ENCODE measurements at regions not wholly inside any gene's neighbourhood (a gene's known extent, or its start where the extent isn't known, plus 50 kb on each side); places are given as distances from the start of the nearest gene placed in this dataset.

DNA sequence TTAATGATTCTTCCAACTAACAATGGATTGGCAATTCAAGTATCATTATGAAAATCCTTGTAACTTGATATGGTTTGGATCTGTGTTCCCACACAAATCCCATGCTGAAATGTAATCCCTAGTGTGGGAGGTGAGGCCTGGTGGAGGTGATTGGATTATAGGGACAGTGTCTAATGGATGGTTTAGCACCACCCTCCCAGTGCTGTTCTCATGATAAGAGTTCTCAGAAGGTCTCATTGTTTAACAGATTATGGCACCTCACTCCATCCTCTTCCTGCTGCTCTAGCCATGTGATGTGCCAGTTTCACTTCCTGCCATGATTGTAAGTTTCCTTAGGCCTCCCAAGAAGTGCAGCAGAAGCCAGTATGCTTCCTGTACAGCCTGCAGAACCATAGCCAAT is 1116.2 kb upstream of the EDIL3 start:
- H3K36me3 ChIP-seq (ENCODE audit: insufficient read depth, low read length): no peaks in the 10 kb centered on the region
- no peak overlapping the region for H3K9ac ChIP-seq (ENCODE audit: low read depth, low read length, poor library complexity, severe bottlenecking)
- H3K4me3 ChIP-seq (ENCODE audit: low read length, poor library complexity, severe bottlenecking): no peak overlapping the region
- TF ChIP-seq, protein P1, sequence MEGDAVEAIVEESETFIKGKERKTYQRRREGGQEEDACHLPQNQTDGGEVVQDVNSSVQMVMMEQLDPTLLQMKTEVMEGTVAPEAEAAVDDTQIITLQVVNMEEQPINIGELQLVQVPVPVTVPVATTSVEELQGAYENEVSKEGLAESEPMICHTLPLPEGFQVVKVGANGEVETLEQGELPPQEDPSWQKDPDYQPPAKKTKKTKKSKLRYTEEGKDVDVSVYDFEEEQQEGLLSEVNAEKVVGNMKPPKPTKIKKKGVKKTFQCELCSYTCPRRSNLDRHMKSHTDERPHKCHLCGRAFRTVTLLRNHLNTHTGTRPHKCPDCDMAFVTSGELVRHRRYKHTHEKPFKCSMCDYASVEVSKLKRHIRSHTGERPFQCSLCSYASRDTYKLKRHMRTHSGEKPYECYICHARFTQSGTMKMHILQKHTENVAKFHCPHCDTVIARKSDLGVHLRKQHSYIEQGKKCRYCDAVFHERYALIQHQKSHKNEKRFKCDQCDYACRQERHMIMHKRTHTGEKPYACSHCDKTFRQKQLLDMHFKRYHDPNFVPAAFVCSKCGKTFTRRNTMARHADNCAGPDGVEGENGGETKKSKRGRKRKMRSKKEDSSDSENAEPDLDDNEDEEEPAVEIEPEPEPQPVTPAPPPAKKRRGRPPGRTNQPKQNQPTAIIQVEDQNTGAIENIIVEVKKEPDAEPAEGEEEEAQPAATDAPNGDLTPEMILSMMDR (conservative IDR thresholded peaks at IDR 0.05; ENCODE audit: low read length): no peak
- TF ChIP-seq EZH2phosphoT487 (IDR thresholded peaks at IDR 0.05; ENCODE audit: borderline replicate concordance): no peak
- no peaks in the 10 kb centered on the region for H3K27me3 ChIP-seq (ENCODE audit: insufficient read depth, low read length, poor library complexity, severe bottlenecking)
- no peak overlapping the region for H2AFZ ChIP-seq (ENCODE audit: low read length)
- H3K9me2 ChIP-seq (replicated peaks; ENCODE audit: low read depth, low read length): no peaks in the 10 kb centered on the region
- H3K4me1 ChIP-seq (ENCODE audit: insufficient read depth, low read length, poor library complexity, severe bottlenecking): no peaks in the 10 kb centered on the region
- H3F3A ChIP-seq (ENCODE audit: low read depth): no peaks in the 10 kb centered on the region
- H3K79me2 ChIP-seq (ENCODE audit: insufficient read depth, low read length): no peaks in the 10 kb centered on the region
- H4K20me1 ChIP-seq (ENCODE audit: insufficient read depth, low read length, poor library complexity, severe bottlenecking): no peaks in the 10 kb centered on the region
- H3K9me3 ChIP-seq (ENCODE audit: insufficient read depth, low read depth, low read length): no peaks in the 10 kb centered on the region
- no peak overlapping the region for H3K4me2 ChIP-seq (ENCODE audit: low read depth, low read length, poor library complexity, severe bottlenecking)

DNA sequence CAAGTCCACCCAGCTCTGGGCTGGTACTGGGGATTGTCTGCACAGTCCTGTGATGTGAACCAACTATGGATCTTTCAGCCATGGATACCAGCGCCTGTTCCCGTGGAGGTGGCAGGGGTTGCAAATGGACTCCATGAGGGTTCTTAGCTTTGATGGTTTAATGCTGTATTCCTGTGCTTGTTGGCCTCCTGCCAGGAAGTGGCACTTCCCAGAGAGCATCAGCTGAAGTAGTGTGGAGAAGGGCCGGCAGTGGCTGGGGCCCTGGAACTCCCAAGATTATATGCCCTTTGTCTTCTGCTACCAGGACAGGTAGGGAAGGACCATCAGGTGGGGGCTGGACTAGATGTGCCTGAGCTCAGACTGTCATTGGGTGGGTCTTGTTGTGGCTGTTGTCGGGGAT is 1104.8 kb upstream of the COX7C start:
- H3K4me1 ChIP-seq (ENCODE audit: insufficient read depth, low read length, poor library complexity, severe bottlenecking): no peaks in the 10 kb centered on the region
- H3K27me3 ChIP-seq (ENCODE audit: insufficient read depth, low read length, poor library complexity, severe bottlenecking): no peaks in the 10 kb centered on the region
- no peak overlapping the region for H3K9ac ChIP-seq (ENCODE audit: low read depth, low read length, poor library complexity, severe bottlenecking)
- no peaks in the 10 kb centered on the region for H3K36me3 ChIP-seq (ENCODE audit: insufficient read depth, low read length)
- H2AFZ ChIP-seq (ENCODE audit: low read length): no peak overlapping the region
- H3K79me2 ChIP-seq (ENCODE audit: insufficient read depth, low read length): no peaks in the 10 kb centered on the region
- no peak overlapping the region for H3K4me3 ChIP-seq (ENCODE audit: low read length, poor library complexity, severe bottlenecking)
- TF ChIP-seq, protein P1 (conservative IDR thresholded peaks at IDR 0.05; ENCODE audit: low read length): no peak
- TF ChIP-seq EZH2phosphoT487 (IDR thresholded peaks at IDR 0.05; ENCODE audit: borderline replicate concordance): no peak
- H3K4me2 ChIP-seq (ENCODE audit: low read depth, low read length, poor library complexity, severe bottlenecking): no peak overlapping the region
- H3K9me3 ChIP-seq (ENCODE audit: insufficient read depth, low read depth, low read length): no peaks in the 10 kb centered on the region
- no peaks in the 10 kb centered on the region for H4K20me1 ChIP-seq (ENCODE audit: insufficient read depth, low read length, poor library complexity, severe bottlenecking)
- H3K9me2 ChIP-seq (replicated peaks; ENCODE audit: low read depth, low read length): no peaks in the 10 kb centered on the region
- no peaks in the 10 kb centered on the region for H3F3A ChIP-seq (ENCODE audit: low read depth)

DNA sequence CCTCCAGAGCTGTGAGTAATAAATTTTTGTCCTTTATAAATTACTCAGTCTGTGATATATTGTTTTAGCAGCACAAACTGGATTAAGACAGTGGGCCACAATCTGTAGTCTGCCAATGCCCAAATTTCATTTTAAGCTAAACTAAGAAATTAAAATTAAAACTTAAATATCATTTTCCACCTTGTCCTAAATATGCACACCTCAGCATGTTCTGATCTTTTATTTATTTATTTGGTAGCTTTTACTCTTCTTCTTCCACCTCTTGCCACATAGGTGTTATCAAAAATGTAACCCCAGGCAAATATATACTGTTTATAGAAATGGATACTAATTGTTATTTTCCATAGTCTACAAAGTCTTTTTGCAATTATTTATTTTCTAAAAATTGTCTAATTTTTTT is 1102.2 kb upstream of the COX7C start:
- TF ChIP-seq EZH2phosphoT487 (IDR thresholded peaks at IDR 0.05; ENCODE audit: borderline replicate concordance): no peak
- TF ChIP-seq, protein P1 (conservative IDR thresholded peaks at IDR 0.05; ENCODE audit: low read length): no peak

More for the DNA sequence above, 1102.2 kb upstream of the COX7C start:
- Histone ChIP-seq H4K20me1 (ENCODE audit: insufficient read depth, low read length, poor library complexity, severe bottlenecking) (no peaks in the 10 kb centered on the region), H3K4me3 (ENCODE audit: low read length, poor library complexity, severe bottlenecking) (no peak overlapping the region), H3F3A (ENCODE audit: low read depth) (no peaks in the 10 kb centered on the region), H3K36me3 (ENCODE audit: insufficient read depth, low read length) (no peaks in the 10 kb centered on the region), H3K9me2 (replicated peaks; ENCODE audit: low read depth, low read length) (no peaks in the 10 kb centered on the region), H3K27me3 (ENCODE audit: insufficient read depth, low read length, poor library complexity, severe bottlenecking) (no peaks in the 10 kb centered on the region), H2AFZ (ENCODE audit: low read length) (no peak overlapping the region), H3K79me2 (ENCODE audit: insufficient read depth, low read length) (no peaks in the 10 kb centered on the region), H3K4me2 (ENCODE audit: low read depth, low read length, poor library complexity, severe bottlenecking) (no peak overlapping the region), H3K9me3 (ENCODE audit: insufficient read depth, low read depth, low read length) (no peaks in the 10 kb centered on the region), H3K4me1 (ENCODE audit: insufficient read depth, low read length, poor library complexity, severe bottlenecking) (no peaks in the 10 kb centered on the region), H3K9ac (ENCODE audit: low read depth, low read length, poor library complexity, severe bottlenecking) (no peak overlapping the region)

Measured in Loucy (cell line).